Progenitor cell of endocrine pancreas (in vitro differentiated cells): ENCODE measurements at regions not wholly inside any gene's neighbourhood (a gene's known extent, or its start where the extent isn't known, plus 50 kb on each side); places are given as distances from the start of the nearest gene placed in this dataset.

Experiments
- DNase-seq: peaks from one replicate; pipeline ENCODE4 v3.0.0; 2021; ENCODE audit warnings: low spot score; ENCODE audit not compliant: unreplicated experiment
- H3K27ac Mint-ChIP-seq: 2 replicates; pipeline ENCODE4 v1.8.0; 2021; ENCODE audit warnings: mild to moderate bottlenecking, moderate library complexity, mixed read lengths
- H3K27me3 Mint-ChIP-seq: 2 replicates; pipeline ENCODE4 v1.8.0; 2021; ENCODE audit warnings: mixed read lengths
- H3K36me3 Mint-ChIP-seq: 2 replicates; pipeline ENCODE4 v1.8.0; 2022; ENCODE audit warnings: mixed read lengths; ENCODE audit not compliant: insufficient read depth
- H3K4me1 Mint-ChIP-seq: 2 replicates; pipeline ENCODE4 v1.8.0; 2021; ENCODE audit warnings: low read depth, mixed read lengths
- H3K4me3 Mint-ChIP-seq: 2 replicates; pipeline ENCODE4 v1.8.0; 2021; ENCODE audit warnings: low read depth, mild to moderate bottlenecking, moderate library complexity, mixed read lengths
- H3K9me3 Mint-ChIP-seq: 2 replicates; pipeline ENCODE4 v1.8.0; 2021; ENCODE audit warnings: low read depth, mixed read lengths
- CTCF ChIP-seq: fragments of 200-600 bp; sonication (generic); IDR thresholded peaks from one replicate; pipeline ENCODE4 v1.5.0; 2021; ENCODE audit warnings: antibody characterized with exemption, mild to moderate bottlenecking; ENCODE audit not compliant: unreplicated experiment

GRCh38 chr5:113939988-113940387, 421.9 kb upstream of the KCNN2 start:
- TF ChIP-seq CTCF, result no peak
- H3K4me3 Mint-ChIP-seq, result no peak overlapping the region
- H3K36me3 Mint-ChIP-seq, result no peaks in the 10 kb centered on the region
- no peaks in the 10 kb centered on the region for H3K9me3 Mint-ChIP-seq
- peaks cover 84% of the 10 kb centered on the region for H3K27me3 Mint-ChIP-seq
- peaks cover 4% of the 10 kb centered on the region for H3K4me1 Mint-ChIP-seq
- DNase-seq, result no peak
- no peak overlapping the region for H3K27ac Mint-ChIP-seq

- no peak for DNase-seq
- TF ChIP-seq CTCF, result no peak
- Mint-ChIP-seq H3K27ac (no peak overlapping the region), H3K4me1 (peaks cover 4% of the 10 kb centered on the region), H3K36me3 (peaks cover 1% of the 10 kb centered on the region), H3K4me3 (no peak overlapping the region), H3K9me3 (peaks cover 13% of the 10 kb centered on the region), H3K27me3 (peaks cover 34% of the 10 kb centered on the region)
Measured at GRCh38 chr5:113950186-113950585, 411.7 kb upstream of the KCNN2 start.

- Mint-ChIP-seq H3K4me1 (peaks cover 3% of the 10 kb centered on the region), H3K4me3 (no peak overlapping the region), H3K27me3 (peaks cover 5% of the 10 kb centered on the region), H3K36me3 (no peaks in the 10 kb centered on the region), H3K9me3 (no peaks in the 10 kb centered on the region), H3K27ac (no peak overlapping the region)
- no peak for TF ChIP-seq CTCF
- DNase-seq, result no peak
Measured at GRCh38 chr5:113965225-113965624, 396.6 kb upstream of the KCNN2 start.

DNA sequence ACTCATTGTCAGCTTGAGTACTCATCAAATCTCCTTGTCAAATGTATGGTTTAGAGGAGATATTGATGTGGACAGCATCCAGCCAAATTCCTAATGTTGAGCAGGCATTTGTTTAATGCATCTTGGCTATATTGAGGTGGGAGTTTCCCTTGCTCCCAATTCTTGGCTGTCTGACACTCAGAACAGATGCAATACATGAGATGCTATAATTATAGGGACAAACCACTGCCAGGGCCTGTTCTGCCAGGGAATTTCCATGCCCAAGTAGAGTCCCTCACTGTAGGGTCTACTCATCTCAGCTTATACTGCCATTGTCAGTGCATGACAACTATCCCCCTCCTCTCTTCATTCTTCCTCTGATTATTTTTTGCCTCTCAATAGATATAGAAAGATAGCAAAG, 392.0 kb upstream of the KCNN2 start:
- Mint-ChIP-seq H3K9me3 (no peaks in the 10 kb centered on the region), H3K27me3 (peaks cover 2% of the 10 kb centered on the region), H3K27ac (no peak overlapping the region), H3K36me3 (no peaks in the 10 kb centered on the region), H3K4me1 (no peaks in the 10 kb centered on the region), H3K4me3 (no peak overlapping the region)
- no peak for TF ChIP-seq CTCF
- DNase-seq, result no peak

DNA sequence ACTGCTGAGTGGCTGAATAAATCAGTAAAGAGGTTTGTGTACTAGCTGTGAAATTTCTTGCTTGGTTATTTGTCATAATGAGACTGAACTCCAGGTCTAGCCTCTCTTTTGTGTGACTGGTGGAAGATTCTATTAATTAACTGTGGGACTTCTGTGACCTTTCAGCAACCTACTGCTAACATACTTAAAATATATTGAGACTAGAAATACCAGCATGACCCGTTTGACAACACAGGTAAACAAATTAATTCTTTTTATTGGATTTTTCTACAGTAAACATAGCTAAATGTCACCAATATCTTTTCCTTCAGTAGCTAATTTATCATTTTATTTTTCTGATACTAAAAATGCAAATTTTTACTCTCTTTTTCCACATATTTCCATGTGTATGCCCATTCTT, 390.4 kb upstream of the KCNN2 start:
- no peaks in the 10 kb centered on the region for H3K36me3 Mint-ChIP-seq
- no peak for DNase-seq
- H3K4me1 Mint-ChIP-seq, result no peaks in the 10 kb centered on the region
- no peak overlapping the region for H3K4me3 Mint-ChIP-seq
- no peak overlapping the region for H3K27ac Mint-ChIP-seq
- H3K9me3 Mint-ChIP-seq, result no peaks in the 10 kb centered on the region
- no peaks in the 10 kb centered on the region for H3K27me3 Mint-ChIP-seq
- no peak for TF ChIP-seq CTCF
